Lower leg skin (tissue), 4 donors: ENCODE measurements at regions not wholly inside any gene's neighbourhood (a gene's known extent, or its start where the extent isn't known, plus 50 kb on each side); places are given as distances from the start of the nearest gene placed in this dataset.
"Not testable (repeated sequence)": the region's sequence is repeated elsewhere in the genome, so short reads cannot be mapped to it uniquely, and the experiment has no call there.

Experiments
- DNase-seq, 2 donors: peaks; one replicate each; pipeline ENCODE4 v3.0.0-alpha.2; 2019; ENCODE audit warnings: low spot score in 2 of 2
- H3K4me3 ChIP-seq: fragments of 200-600 bp; sonication (generic); 2 replicates; pipeline ENCODE4 v1.5.1; 2017; ENCODE audit warnings: mild to moderate bottlenecking, low read depth; ENCODE audit not compliant: poor library complexity, severe bottlenecking
- POLR2A ChIP-seq, 2 donors: fragments of 450-650 bp; IDR thresholded peaks; one replicate each; pipeline ENCODE4 v1.6.1; 2016 to 2017; ENCODE audit warnings: antibody characterized with exemption in 2 of 2, mild to moderate bottlenecking in 1 of 2, moderate library complexity in 1 of 2
- WGBS, 2 donors: methylation state at CpG; one replicate each; pipeline ENCODE4 v1.1.5; 2018; 5-methylcytosine and 5-hydroxymethylcytosine counted together
- intact Hi-C: fragments of 100-400 bp; cut with DNase I; formaldehyde crosslinking; loops from one replicate; pipeline ENCODE4 v1.15.0; 2023; ENCODE audit warnings: low total_unique reads
- TF ChIP-seq, protein P1 (sequence below), 3 donors: fragments of 450-650 bp; IDR thresholded peaks; one replicate each; pipeline ENCODE4 v1.5.1; 2016; ENCODE audit warnings: antibody characterized with exemption in 3 of 3, mild to moderate bottlenecking in 3 of 3, moderate library complexity in 2 of 3

DNA sequence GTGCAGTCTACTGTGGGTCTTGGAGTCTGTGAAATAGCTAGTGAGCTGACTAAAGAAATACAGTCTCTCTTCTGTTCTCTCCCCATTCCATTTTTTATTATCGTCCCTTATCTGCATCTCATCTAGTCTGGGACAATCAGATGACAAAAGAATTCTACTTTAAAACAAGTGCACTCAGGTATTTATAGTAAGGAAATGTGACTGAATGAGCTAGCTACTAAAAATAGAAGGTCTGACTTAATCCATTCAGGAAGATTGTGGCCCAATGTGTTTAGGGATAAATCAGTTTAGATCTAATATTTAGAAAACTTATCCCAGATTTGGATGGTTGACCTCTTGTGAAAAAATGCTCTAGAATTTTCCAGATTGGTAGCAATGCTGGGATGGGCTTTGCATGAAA lies 126.8 kb upstream of the NRXN3 start:
- DNase-seq, result no peak
- H3K4me3 ChIP-seq, result no peak overlapping the region
- intact Hi-C loops, result no loop called here
- 60 to 65% methylated on average over 1 of the region's 1 CpG for WGBS, 2 donors
- no peak for TF ChIP-seq POLR2A (IDR thresholded peaks at IDR 0.05)
- TF ChIP-seq, protein P1, sequence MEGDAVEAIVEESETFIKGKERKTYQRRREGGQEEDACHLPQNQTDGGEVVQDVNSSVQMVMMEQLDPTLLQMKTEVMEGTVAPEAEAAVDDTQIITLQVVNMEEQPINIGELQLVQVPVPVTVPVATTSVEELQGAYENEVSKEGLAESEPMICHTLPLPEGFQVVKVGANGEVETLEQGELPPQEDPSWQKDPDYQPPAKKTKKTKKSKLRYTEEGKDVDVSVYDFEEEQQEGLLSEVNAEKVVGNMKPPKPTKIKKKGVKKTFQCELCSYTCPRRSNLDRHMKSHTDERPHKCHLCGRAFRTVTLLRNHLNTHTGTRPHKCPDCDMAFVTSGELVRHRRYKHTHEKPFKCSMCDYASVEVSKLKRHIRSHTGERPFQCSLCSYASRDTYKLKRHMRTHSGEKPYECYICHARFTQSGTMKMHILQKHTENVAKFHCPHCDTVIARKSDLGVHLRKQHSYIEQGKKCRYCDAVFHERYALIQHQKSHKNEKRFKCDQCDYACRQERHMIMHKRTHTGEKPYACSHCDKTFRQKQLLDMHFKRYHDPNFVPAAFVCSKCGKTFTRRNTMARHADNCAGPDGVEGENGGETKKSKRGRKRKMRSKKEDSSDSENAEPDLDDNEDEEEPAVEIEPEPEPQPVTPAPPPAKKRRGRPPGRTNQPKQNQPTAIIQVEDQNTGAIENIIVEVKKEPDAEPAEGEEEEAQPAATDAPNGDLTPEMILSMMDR (IDR thresholded peaks at IDR 0.05), result no peak

DNA sequence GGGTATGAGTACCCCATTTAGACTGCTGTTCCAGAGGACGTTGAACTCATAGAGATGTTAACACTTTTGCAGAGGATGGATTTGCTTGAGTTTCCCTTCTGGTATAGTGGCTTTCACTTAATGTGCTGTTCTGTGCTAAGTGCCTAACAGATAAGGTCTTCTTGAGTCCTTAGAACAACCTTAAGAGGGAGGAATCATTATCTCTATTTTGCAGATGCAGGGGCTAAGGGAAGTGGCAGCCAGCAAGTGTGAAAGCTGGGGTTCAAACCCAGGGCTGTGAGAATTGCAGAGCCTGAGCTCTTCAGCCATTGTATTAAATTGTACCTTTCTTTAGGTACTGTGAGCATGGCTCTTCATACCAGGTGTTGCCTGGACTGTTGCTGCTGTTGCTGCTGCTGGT lies 122.1 kb upstream of the NRXN3 start:
- TF ChIP-seq POLR2A (IDR thresholded peaks at IDR 0.05), result no peak
- TF ChIP-seq, protein P1 (IDR thresholded peaks at IDR 0.05), result no peak
- DNase-seq, result no peak
- intact Hi-C loops, result no loop called here
- 50 to 61% methylated on average over 1 of the region's 1 CpG for WGBS, 2 donors
- no peak overlapping the region for H3K4me3 ChIP-seq

DNA sequence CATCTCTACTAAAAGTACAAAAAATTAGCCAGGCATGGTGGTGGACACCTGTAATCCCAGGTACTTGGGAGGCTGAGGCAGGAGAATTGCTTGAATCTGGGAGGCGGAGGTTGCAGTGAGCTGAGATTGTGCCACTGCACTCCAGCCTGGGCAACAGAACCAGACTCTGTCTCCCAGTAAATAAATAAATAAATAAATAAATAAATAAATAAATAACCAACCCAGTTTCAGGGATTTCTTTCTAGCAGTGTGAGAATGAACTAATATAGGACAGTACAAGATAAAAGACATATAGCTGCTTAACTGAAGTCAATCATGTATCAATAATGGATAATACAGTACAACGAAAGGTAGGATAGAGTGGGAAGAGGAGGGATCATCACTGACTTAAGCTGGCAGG lies 113.3 kb upstream of the NRXN3 start:
- DNase-seq, intact Hi-C loops, H3K4me3 ChIP-seq: not testable (repeated sequence)
- 98 to 99% methylated on average over 2 of the region's 2 CpGs for WGBS, 2 donors

DNA sequence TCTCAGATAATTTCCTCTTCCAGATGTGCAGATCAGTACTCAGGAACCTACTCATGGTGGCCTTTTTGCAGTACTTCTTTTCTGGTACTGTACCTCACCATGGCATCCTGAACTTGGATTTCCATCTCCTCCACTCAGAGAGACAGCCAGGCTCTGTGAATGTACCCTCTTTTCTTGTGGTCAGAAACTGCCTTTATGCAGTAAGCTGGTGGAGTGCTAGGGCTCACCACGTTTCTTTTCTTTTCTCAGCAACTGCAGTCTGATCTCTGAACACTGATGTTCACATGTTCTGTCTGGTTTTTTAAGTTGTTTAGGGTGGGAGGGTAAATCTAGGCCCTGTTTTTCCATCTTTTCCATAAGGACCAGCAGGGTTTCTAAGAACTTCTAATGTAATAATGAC lies 99.8 kb upstream of the NRXN3 start:
- no peak for DNase-seq
- intact Hi-C loops, result no loop called here
- WGBS, 2 donors, result 38 to 59% methylated on average over 1 of the region's 1 CpG
- TF ChIP-seq, protein P1 (IDR thresholded peaks at IDR 0.05), result no peak
- no peak overlapping the region for H3K4me3 ChIP-seq

DNA sequence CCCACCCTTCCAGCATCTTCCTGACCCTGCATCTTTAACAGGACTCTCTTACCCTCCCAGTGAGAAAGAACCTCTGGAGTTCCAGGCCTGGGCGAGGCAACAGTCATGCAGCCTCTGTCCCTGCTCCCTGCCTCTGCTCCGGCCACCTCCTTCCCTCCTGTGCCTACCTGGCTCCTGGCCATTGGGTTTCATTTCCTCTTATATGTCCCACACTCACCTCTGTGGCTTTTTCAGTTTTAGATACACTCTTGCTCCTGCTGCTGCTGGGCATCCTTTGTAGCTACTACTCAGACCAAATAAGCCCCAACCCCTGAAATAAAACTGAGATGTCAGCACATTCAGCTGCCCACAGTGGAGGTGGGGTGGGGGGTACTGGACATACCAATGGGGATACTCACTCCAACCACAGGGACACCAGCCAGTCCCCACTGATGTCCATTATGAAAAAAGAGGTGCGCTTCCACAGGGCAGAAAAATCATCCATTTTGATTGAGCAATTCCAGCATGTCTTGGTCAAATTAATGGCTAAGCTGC lies 99.1 kb upstream of the NRXN3 start:
- H3K4me3 ChIP-seq, result no peak overlapping the region
- no peak for DNase-seq
- intact Hi-C loops, result no loop called here
- 78 to 85% methylated on average over 3 of the region's 3 CpGs for WGBS, 2 donors
- TF ChIP-seq, protein P1 (IDR thresholded peaks at IDR 0.05), result no peak
- TF ChIP-seq POLR2A (IDR thresholded peaks at IDR 0.05), result no peak

DNA sequence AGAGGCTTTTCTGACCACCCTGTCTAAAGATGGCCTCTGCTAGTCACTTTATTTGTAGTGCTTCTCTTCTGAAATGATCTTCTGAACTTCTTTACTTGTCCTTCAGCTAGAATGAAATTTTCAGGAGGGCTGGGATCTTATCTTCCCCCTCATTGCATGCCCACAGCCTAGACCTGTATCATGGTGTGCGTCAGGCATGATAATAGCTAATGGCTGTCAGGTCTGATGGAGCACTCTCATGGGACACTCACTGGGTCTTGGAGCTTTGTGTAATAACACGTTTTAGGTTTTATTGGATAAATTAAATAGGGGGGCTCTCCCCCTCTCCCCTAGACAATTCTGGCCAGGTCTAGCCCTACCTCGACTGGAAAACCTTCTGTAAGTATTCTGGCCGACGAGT lies 97.1 kb upstream of the NRXN3 start:
- intact Hi-C loops, result no loop called here
- no peak for DNase-seq
- H3K4me3 ChIP-seq, result no peak overlapping the region
- TF ChIP-seq, protein P1 (IDR thresholded peaks at IDR 0.05), result no peak
- TF ChIP-seq POLR2A (IDR thresholded peaks at IDR 0.05), result no peak
- 74 to 76% methylated on average over 5 of the region's 5 CpGs for WGBS, 2 donors
